ENCODE measurements at regions not wholly inside any gene's neighbourhood (a gene's known extent, or its start where the extent isn't known, plus 50 kb on each side); places are given as distances from the start of the nearest gene placed in this dataset.

DNA sequence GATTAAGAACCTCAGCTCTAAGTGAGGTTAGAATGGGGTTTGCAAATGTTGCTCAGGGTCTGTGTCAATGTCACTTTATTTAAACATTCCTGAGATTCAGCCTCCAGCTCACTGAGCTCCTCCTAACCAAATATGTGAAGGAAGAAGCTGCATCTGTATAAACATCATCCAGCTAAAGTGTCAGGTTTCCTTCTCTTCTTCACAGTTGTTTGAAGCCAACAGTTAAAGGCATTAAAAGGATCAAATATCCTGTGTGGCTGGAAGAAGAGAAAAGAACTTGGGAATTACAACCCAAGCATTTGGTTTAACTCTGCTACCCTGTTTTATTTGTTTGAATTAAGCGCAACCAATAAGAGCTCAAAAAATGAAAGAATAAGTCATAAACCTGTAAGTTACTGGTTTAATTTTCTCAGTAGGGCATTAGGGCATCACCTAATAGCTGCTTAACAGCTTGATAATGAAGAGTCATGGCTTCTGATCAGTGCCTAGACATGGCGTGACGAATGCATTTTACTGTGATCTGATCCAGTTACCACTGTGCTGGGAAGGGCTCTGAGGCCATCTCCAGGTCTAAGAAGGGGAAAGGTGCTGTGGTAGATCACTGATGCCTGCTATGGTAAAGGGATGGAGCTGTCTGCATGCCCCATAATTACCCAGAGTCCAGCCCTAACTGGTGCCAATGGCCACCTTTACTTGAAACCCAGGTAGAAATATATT is 165.7 kb upstream of the TSC22D2 start:
- no peak overlapping the region for H3K4me3 ChIP-seq
- no peak overlapping the region for H3K27ac ChIP-seq
- ATAC-seq: no peak
- POLR2A ChIA-PET: no interaction called here
- CTCF ChIA-PET: interaction anchor here (1.0 to 7.7 kb wide), 7 partner anchors 9 to 254 kb away, joined by 3 to 76 read pairs (median 7); partner anchors contain the start of gene TSC22D2
- DNase-seq (ENCODE audit: low read depth in 1 of 2, low spot score in 1 of 2): no peak
- H3K9me3 ChIP-seq: no peaks in the 10 kb centered on the region
- peaks cover 6% of the 10 kb centered on the region; the same call in 1 of the 3 replicates for H3K4me1 ChIP-seq
- no peak for FAIRE-seq
- no peak for TF ChIP-seq CBX2 (IDR thresholded peaks at IDR 0.05; ENCODE audit: borderline replicate concordance, low read depth)
- no peak overlapping the region for H3K4me2 ChIP-seq
- whole genome bisulfite sequencing (ENCODE audit: missing lambda C conversion rate): 88% methylated on average over 3 of the region's 3 CpGs

DNA sequence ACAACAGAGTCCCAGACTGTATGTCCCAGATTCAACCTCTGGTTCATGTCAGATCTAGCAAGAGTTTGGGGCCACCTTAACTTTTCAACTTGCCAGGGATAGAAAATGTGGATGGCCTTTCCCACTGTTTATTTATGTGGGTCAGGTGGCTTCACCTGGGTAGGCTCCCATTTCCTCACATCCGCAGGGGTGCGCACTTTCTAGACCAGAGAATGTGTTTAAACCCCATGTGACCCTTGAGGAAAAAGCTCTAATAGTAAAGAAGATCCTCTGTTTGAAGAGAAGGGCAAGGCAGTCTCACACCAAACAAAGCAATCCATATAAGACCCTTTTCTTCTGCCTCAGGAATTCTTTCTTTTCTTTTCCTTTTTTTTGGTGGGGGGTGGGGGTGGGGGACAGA is 167.2 kb upstream of the TSC22D2 start:
- no peak for TF ChIP-seq HDAC2 (IDR thresholded peaks at IDR 0.05)
- no peak for TF ChIP-seq MAZ (IDR thresholded peaks at IDR 0.05; ENCODE audit: borderline replicate concordance, low read depth, low read length)
- no peak for TF ChIP-seq TFCP2L1 (CRISPR knock-in tag; IDR thresholded peaks at IDR 0.05)
- TF ChIP-seq EP300 (IDR thresholded peaks at IDR 0.05): no peak
- TF ChIP-seq MYC (IDR thresholded peaks at IDR 0.05; ENCODE audit: borderline replicate concordance, low read length): no peak
- no peak for TF ChIP-seq CBX8 (IDR thresholded peaks at IDR 0.05)
- TF ChIP-seq JUN (IDR thresholded peaks at IDR 0.05): no peak
- TF ChIP-seq, protein P1, sequence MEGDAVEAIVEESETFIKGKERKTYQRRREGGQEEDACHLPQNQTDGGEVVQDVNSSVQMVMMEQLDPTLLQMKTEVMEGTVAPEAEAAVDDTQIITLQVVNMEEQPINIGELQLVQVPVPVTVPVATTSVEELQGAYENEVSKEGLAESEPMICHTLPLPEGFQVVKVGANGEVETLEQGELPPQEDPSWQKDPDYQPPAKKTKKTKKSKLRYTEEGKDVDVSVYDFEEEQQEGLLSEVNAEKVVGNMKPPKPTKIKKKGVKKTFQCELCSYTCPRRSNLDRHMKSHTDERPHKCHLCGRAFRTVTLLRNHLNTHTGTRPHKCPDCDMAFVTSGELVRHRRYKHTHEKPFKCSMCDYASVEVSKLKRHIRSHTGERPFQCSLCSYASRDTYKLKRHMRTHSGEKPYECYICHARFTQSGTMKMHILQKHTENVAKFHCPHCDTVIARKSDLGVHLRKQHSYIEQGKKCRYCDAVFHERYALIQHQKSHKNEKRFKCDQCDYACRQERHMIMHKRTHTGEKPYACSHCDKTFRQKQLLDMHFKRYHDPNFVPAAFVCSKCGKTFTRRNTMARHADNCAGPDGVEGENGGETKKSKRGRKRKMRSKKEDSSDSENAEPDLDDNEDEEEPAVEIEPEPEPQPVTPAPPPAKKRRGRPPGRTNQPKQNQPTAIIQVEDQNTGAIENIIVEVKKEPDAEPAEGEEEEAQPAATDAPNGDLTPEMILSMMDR (IDR thresholded peaks at IDR 0.05): no peak
- TF ChIP-seq FOSL2 (IDR thresholded peaks at IDR 0.05): no peak
- TF ChIP-seq FOSL2 (CRISPR knock-in tag; IDR thresholded peaks at IDR 0.05): no peak
- TF ChIP-seq, protein P2, sequence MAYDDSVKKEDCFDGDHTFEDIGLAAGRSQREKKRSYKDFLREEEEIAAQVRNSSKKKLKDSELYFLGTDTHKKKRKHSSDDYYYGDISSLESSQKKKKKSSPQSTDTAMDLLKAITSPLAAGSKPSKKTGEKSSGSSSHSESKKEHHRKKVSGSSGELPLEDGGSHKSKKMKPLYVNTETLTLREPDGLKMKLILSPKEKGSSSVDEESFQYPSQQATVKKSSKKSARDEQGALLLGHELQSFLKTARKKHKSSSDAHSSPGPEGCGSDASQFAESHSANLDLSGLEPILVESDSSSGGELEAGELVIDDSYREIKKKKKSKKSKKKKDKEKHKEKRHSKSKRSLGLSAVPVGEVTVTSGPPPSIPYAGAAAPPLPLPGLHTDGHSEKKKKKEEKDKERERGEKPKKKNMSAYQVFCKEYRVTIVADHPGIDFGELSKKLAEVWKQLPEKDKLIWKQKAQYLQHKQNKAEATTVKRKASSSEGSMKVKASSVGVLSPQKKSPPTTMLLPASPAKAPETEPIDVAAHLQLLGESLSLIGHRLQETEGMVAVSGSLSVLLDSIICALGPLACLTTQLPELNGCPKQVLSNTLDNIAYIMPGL (CRISPR knock-in tag; IDR thresholded peaks at IDR 0.05; ENCODE audit: borderline replicate concordance): no peak
- TF ChIP-seq NFE2L2 (conservative IDR thresholded peaks at IDR 0.05; ENCODE audit: low read length): no peak
- TF ChIP-seq CHD2 (IDR thresholded peaks at IDR 0.05; ENCODE audit: low read length, partially characterized antibody): no peak
- no peak for TF ChIP-seq CHD4 (IDR thresholded peaks at IDR 0.05; ENCODE audit: borderline replicate concordance)
- no peak for TF ChIP-seq TP53 (CRISPR knock-in tag; IDR thresholded peaks at IDR 0.05)
- TF ChIP-seq, protein P3, sequence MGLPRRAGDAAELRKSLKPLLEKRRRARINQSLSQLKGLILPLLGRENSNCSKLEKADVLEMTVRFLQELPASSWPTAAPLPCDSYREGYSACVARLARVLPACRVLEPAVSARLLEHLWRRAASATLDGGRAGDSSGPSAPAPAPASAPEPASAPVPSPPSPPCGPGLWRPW (IDR thresholded peaks at IDR 0.05): no peak
- TF ChIP-seq, protein P4, sequence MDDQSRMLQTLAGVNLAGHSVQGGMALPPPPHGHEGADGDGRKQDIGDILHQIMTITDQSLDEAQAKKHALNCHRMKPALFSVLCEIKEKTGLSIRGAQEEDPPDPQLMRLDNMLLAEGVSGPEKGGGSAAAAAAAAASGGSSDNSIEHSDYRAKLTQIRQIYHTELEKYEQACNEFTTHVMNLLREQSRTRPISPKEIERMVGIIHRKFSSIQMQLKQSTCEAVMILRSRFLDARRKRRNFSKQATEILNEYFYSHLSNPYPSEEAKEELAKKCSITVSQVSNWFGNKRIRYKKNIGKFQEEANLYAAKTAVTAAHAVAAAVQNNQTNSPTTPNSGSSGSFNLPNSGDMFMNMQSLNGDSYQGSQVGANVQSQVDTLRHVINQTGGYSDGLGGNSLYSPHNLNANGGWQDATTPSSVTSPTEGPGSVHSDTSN (IDR thresholded peaks at IDR 0.05): no peak
- TF ChIP-seq KDM5A (IDR thresholded peaks at IDR 0.05): no peak
- ChIA-PET POLR2A (no interaction called here), CTCF (interaction anchor here (0.6 to 7.7 kb wide), 11 partner anchors 9 to 271 kb away, joined by 3 to 76 read pairs (median 5); partner anchors contain the start of gene TSC22D2)
- H3K9me3 ChIP-seq: no peaks in the 10 kb centered on the region
- no peak overlapping the region for H3K4me3 ChIP-seq
- ATAC-seq (no peak), DNase-seq (ENCODE audit: low read depth in 1 of 2, low spot score in 1 of 2) (no peak), FAIRE-seq (no peak)
- peaks cover 6% of the 10 kb centered on the region; the same call in 1 of the 3 replicates for H3K4me1 ChIP-seq
- H3K27ac ChIP-seq: no peak overlapping the region
- 85% methylated on average over 2 of the region's 2 CpGs for WGBS (ENCODE audit: missing lambda C conversion rate)
- no peak overlapping the region for H3K4me2 ChIP-seq

Measured in A549 (cell line).